Esophagus squamous epithelium (tissue), 5 donors: ENCODE measurements at regions not wholly inside any gene's neighbourhood (a gene's known extent, or its start where the extent isn't known, plus 50 kb on each side); places are given as distances from the start of the nearest gene placed in this dataset.

ENCODE experiments used
- DNase-seq: peaks from one replicate; lab custom pipeline; 2025; lab: John Stamatoyannopoulos, UW
- H3K27ac ChIP-seq, 4 donors: fragments of 200-600 bp; sonication (generic); one replicate each; pipeline ENCODE4 v1.5.1; 2016 to 2019; ENCODE audit warnings: mild to moderate bottlenecking in 1 of 4
- H3K27me3 ChIP-seq, 4 donors: fragments of 200-600 bp; sonication (generic); 1 replicate in 3 of 4; 2 replicates in 1 of 4; pipeline versions ENCODE4 v1.5.1 to v1.6.0; 2017 to 2021; ENCODE audit warnings: antibody characterized with exemption in 1 of 4
- H3K36me3 ChIP-seq, 3 donors: fragments of 200-600 bp; sonication (generic); one replicate each; pipeline ENCODE4 v1.5.1; 2016 to 2019
- H3K4me1 ChIP-seq, 3 donors: fragments of 200-600 bp; sonication (generic); one replicate each; pipeline ENCODE4 v1.5.1; 2017 to 2019
- H3K4me3 ChIP-seq, 4 donors: fragments of 200-600 bp; sonication (generic); 1 replicate in 3 of 4; 2 replicates in 1 of 4; pipeline ENCODE4 v1.5.1; 2016 to 2019; ENCODE audit warnings: mild to moderate bottlenecking in 2 of 4, moderate library complexity in 1 of 4
- H3K9me3 ChIP-seq, 3 donors: fragments of 200-600 bp; sonication (generic); one replicate each; pipeline ENCODE4 v1.5.1; 2016 to 2019
- POLR2A ChIP-seq, 4 donors: fragments of 450-650 bp; IDR thresholded peaks; one replicate each; pipeline ENCODE4 v1.6.1; 2017; ENCODE audit warnings: antibody characterized with exemption in 4 of 4, mild to moderate bottlenecking in 4 of 4, moderate library complexity in 3 of 4
- WGBS, 2 donors: methylation state at CpG; one replicate each; pipeline ENCODE4 v1.1.5; 2018; 5-methylcytosine and 5-hydroxymethylcytosine counted together
- intact Hi-C: fragments of 100-400 bp; cut with DNase I; formaldehyde crosslinking; loops from one replicate; pipeline ENCODE4 v1.15.0; 2022
- TF ChIP-seq, protein P1 (sequence below), 6 experiments: fragments of 450-650 bp in 4 of 6; fragments of 200-600 bp in 2 of 6; sonication (generic) in 2 of 6; IDR thresholded peaks; one replicate each; pipeline ENCODE4 v1.5.1; 2016 to 2019; ENCODE audit warnings: antibody characterized with exemption in 6 of 6, mild to moderate bottlenecking in 4 of 6, moderate library complexity in 4 of 6
- donor health status: DM: yes; HTN: yes; CAD: no.

DNA sequence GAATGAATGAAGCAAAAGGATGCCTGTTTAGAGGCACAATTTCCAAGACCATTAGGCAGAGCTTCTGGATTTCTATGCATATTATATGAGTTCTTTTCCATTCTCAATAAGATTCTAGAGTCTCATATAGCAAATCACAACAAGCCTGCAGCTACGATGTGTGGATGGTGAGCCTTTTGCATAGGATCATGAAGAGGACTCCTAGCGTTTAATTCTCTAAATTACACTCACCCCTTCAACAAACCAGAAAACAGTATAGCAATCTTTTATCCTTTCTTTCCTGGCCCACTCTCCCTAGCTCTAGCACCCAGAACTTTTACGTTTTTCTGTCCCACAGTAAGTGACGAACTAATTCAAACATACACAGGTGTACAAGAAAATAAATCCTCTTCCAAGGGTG, 293.1 kb upstream of the KLHL29 start:
- no peaks in the 10 kb centered on the region for H3K36me3 ChIP-seq
- H3K4me3 ChIP-seq, result no peak overlapping the region
- no peak overlapping the region for H3K27ac ChIP-seq
- intact Hi-C loops, result no loop called here
- 61 to 64% methylated on average over 4 of the region's 4 CpGs for WGBS, 2 donors
- H3K27me3 ChIP-seq, result no peaks in the 10 kb centered on the region
- TF ChIP-seq, protein P1, sequence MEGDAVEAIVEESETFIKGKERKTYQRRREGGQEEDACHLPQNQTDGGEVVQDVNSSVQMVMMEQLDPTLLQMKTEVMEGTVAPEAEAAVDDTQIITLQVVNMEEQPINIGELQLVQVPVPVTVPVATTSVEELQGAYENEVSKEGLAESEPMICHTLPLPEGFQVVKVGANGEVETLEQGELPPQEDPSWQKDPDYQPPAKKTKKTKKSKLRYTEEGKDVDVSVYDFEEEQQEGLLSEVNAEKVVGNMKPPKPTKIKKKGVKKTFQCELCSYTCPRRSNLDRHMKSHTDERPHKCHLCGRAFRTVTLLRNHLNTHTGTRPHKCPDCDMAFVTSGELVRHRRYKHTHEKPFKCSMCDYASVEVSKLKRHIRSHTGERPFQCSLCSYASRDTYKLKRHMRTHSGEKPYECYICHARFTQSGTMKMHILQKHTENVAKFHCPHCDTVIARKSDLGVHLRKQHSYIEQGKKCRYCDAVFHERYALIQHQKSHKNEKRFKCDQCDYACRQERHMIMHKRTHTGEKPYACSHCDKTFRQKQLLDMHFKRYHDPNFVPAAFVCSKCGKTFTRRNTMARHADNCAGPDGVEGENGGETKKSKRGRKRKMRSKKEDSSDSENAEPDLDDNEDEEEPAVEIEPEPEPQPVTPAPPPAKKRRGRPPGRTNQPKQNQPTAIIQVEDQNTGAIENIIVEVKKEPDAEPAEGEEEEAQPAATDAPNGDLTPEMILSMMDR (IDR thresholded peaks at IDR 0.05), result no peak
- no peak for TF ChIP-seq POLR2A (IDR thresholded peaks at IDR 0.05)
- no peaks in the 10 kb centered on the region for H3K9me3 ChIP-seq
- DNase-seq, result no peak
- H3K4me1 ChIP-seq, result no peaks in the 10 kb centered on the region

DNA sequence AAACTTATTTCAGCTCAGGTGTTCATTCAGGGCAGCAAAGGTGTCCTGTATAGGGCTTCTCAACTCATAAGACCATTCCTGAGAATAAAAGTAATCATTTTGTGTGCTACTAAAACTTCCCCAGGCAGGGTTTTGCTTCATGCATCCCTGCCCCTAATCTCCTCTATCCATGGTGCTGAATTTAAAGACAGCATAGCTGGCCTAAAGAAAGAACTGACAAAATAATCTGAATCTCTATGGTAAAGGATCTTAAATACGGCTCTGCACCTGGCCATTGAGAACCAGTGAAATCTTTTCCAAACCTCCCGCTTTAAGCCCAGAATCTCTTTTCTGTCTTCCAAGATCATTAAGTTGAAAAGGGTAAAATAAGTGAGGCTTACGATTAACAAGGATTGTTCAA, 292.1 kb upstream of the KLHL29 start:
- TF ChIP-seq POLR2A (IDR thresholded peaks at IDR 0.05), result no peak
- TF ChIP-seq, protein P1 (IDR thresholded peaks at IDR 0.05), result no peak
- WGBS, 2 donors, result 48 to 55% methylated on average over 3 of the region's 3 CpGs
- Histone ChIP-seq H3K9me3 (no peaks in the 10 kb centered on the region), H3K4me1 (no peaks in the 10 kb centered on the region), H3K27ac (no peak overlapping the region), H3K4me3 (no peak overlapping the region), H3K36me3 (no peaks in the 10 kb centered on the region), H3K27me3 (no peaks in the 10 kb centered on the region)
- intact Hi-C loops, result no loop called here
- no peak for DNase-seq

DNA sequence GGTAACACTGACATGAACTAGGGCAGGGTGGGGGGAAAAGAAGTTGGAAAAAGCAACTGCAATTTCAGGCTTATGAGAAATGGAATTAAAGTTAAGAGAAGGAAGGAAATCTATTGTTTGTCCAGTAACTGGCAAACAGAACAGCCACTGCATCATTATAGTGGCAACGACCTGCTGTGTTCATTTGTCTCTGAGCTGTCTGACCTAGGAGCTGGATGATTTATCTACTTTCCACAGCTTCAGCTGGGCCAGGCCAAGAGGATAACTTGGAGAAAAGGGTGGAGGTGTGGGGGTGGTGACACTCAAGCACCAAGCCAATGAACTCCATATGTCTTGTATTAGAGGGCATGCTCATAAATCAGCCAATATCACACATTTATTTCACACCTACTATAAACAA, 291.5 kb upstream of the KLHL29 start:
- intact Hi-C loops, result no loop called here
- Histone ChIP-seq H3K4me1 (no peaks in the 10 kb centered on the region), H3K9me3 (no peaks in the 10 kb centered on the region), H3K4me3 (no peak overlapping the region), H3K27me3 (no peaks in the 10 kb centered on the region), H3K36me3 (no peaks in the 10 kb centered on the region), H3K27ac (no peak overlapping the region)
- no peak for DNase-seq
- 0 to 7% methylated on average over 1 of the region's 1 CpG for WGBS, 2 donors
- TF ChIP-seq POLR2A (IDR thresholded peaks at IDR 0.05), result no peak
- TF ChIP-seq, protein P1 (IDR thresholded peaks at IDR 0.05), result no peak

DNA sequence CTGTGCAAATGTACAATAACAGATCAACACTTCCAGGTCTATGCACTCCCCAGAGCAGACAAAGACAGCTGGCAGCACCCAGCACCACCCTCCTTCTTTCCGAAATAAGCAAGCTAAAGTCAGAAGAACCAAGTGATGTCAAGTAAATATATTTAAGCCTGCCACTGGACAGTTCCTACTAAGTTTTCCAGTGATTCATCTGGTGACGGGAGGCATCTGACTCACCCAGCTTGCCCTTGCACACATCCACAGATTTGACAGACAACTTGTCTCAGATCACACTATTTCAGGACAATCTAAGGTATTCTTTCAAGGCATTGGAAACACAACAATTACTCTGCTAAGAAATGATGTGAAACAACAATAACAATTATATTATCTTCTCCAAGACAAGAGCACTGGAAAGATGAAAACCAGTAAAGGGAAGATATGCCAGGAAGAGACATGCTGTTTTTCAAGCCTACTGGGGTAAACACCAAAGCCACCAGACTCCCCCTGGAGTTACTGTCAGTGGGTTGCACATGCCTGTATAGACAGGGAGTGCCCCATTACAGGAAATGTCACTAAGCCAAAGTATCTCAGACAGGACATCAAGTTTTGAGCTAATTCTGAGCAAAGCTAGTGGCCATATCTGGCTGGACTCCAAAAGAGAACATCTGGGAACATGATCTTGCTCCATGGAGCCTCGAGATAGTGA, 287.9 kb upstream of the KLHL29 start:
- intact Hi-C loops, result no loop called here
- no peaks in the 10 kb centered on the region for H3K36me3 ChIP-seq
- H3K27me3 ChIP-seq, result no peaks in the 10 kb centered on the region
- H3K4me3 ChIP-seq, result no peak overlapping the region
- no peaks in the 10 kb centered on the region for H3K4me1 ChIP-seq
- WGBS, 2 donors, result 39 to 49% methylated on average over 3 of the region's 3 CpGs
- no peak for DNase-seq
- no peaks in the 10 kb centered on the region for H3K9me3 ChIP-seq
- no peak overlapping the region for H3K27ac ChIP-seq
- TF ChIP-seq POLR2A (IDR thresholded peaks at IDR 0.05), result no peak
- TF ChIP-seq, protein P1 (IDR thresholded peaks at IDR 0.05), result no peak

DNA sequence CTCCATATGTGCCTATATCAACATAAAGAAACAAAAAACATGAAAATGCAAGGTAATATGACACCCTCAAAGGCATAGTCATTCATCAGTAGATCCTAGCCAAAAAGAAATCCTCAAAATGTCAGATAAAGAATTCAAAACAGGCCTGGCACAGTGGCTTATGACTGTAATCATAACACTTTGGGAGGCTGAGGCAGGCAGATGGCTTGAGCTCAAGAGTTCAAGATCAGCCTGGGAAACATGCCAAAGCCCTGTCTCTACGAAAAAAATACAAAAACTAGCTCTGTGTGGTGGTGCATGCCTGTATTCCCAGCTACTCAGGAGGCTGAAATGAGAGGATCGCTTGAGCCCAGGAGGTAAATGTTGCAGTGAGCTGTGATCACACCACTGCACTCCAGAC, 284.6 kb upstream of the KLHL29 start:
- Histone ChIP-seq H3K4me1 (no peaks in the 10 kb centered on the region), H3K36me3 (no peaks in the 10 kb centered on the region), H3K9me3 (no peaks in the 10 kb centered on the region), H3K27ac (no peak overlapping the region), H3K4me3 (no peak overlapping the region), H3K27me3 (no peaks in the 10 kb centered on the region)
- 53 to 54% methylated on average over 2 of the region's 2 CpGs for WGBS, 2 donors
- intact Hi-C loops, result no loop called here
- TF ChIP-seq, protein P1 (IDR thresholded peaks at IDR 0.05), result no peak
- TF ChIP-seq POLR2A (IDR thresholded peaks at IDR 0.05), result no peak
- DNase-seq, result no peak
